HL-60 (cell line): ENCODE measurements at regions not wholly inside any gene's neighbourhood (a gene's known extent, or its start where the extent isn't known, plus 50 kb on each side); places are given as distances from the start of the nearest gene placed in this dataset.

Source experiments
- GABPA ChIP-seq: IDR thresholded peaks from 2 replicates; pipeline ENCODE4 v1.6.1; 2012; ENCODE audit warnings: low read depth
- POLR2AphosphoS5 ChIP-seq: IDR thresholded peaks from 2 replicates; pipeline ENCODE4 v1.6.1; 2012; ENCODE audit warnings: low read depth
- TF ChIP-seq, protein P1 (sequence below): IDR thresholded peaks from one replicate; pipeline ENCODE4 v1.5.1; 2011; ENCODE audit warnings: low read length, control low read depth, inconsistent platforms; ENCODE audit not compliant: insufficient read depth
- TF ChIP-seq, protein P2 (sequence below): IDR thresholded peaks from 2 replicates; pipeline ENCODE4 v1.6.1; 2012; ENCODE audit warnings: low read depth; ENCODE audit not compliant: insufficient replicate concordance

DNA sequence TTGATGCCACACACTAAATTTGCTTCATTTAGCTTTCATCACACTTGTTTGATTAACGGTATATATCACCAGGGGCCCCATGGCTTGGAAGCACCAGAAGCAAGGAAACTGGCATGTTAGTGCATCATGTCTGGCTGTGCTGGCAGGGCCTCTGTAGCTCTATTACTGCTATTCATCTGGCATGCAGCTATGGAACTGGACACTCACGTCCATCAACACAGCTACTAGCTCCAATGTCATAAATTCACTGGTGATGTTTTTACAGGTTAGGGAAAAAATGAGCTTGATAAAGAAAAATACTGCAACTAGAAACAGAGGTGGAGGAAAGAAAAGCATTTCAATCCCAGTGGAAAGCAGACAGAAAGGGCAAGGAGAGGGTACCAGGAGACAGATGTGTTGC lies 343.2 kb downstream of the DEPDC1B start:
- TF ChIP-seq, protein P1, sequence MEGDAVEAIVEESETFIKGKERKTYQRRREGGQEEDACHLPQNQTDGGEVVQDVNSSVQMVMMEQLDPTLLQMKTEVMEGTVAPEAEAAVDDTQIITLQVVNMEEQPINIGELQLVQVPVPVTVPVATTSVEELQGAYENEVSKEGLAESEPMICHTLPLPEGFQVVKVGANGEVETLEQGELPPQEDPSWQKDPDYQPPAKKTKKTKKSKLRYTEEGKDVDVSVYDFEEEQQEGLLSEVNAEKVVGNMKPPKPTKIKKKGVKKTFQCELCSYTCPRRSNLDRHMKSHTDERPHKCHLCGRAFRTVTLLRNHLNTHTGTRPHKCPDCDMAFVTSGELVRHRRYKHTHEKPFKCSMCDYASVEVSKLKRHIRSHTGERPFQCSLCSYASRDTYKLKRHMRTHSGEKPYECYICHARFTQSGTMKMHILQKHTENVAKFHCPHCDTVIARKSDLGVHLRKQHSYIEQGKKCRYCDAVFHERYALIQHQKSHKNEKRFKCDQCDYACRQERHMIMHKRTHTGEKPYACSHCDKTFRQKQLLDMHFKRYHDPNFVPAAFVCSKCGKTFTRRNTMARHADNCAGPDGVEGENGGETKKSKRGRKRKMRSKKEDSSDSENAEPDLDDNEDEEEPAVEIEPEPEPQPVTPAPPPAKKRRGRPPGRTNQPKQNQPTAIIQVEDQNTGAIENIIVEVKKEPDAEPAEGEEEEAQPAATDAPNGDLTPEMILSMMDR = no peak
- no peak for TF ChIP-seq GABPA
- TF ChIP-seq POLR2AphosphoS5 = no peak
- TF ChIP-seq, protein P2, sequence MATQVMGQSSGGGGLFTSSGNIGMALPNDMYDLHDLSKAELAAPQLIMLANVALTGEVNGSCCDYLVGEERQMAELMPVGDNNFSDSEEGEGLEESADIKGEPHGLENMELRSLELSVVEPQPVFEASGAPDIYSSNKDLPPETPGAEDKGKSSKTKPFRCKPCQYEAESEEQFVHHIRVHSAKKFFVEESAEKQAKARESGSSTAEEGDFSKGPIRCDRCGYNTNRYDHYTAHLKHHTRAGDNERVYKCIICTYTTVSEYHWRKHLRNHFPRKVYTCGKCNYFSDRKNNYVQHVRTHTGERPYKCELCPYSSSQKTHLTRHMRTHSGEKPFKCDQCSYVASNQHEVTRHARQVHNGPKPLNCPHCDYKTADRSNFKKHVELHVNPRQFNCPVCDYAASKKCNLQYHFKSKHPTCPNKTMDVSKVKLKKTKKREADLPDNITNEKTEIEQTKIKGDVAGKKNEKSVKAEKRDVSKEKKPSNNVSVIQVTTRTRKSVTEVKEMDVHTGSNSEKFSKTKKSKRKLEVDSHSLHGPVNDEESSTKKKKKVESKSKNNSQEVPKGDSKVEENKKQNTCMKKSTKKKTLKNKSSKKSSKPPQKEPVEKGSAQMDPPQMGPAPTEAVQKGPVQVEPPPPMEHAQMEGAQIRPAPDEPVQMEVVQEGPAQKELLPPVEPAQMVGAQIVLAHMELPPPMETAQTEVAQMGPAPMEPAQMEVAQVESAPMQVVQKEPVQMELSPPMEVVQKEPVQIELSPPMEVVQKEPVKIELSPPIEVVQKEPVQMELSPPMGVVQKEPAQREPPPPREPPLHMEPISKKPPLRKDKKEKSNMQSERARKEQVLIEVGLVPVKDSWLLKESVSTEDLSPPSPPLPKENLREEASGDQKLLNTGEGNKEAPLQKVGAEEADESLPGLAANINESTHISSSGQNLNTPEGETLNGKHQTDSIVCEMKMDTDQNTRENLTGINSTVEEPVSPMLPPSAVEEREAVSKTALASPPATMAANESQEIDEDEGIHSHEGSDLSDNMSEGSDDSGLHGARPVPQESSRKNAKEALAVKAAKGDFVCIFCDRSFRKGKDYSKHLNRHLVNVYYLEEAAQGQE = no peak
